ENCODE measurements at regions not wholly inside any gene's neighbourhood (a gene's known extent, or its start where the extent isn't known, plus 50 kb on each side); places are given as distances from the start of the nearest gene placed in this dataset.
"Not testable (repeated sequence)": the region's sequence is repeated elsewhere in the genome, so short reads cannot be mapped to it uniquely, and the experiment has no call there.

DNA sequence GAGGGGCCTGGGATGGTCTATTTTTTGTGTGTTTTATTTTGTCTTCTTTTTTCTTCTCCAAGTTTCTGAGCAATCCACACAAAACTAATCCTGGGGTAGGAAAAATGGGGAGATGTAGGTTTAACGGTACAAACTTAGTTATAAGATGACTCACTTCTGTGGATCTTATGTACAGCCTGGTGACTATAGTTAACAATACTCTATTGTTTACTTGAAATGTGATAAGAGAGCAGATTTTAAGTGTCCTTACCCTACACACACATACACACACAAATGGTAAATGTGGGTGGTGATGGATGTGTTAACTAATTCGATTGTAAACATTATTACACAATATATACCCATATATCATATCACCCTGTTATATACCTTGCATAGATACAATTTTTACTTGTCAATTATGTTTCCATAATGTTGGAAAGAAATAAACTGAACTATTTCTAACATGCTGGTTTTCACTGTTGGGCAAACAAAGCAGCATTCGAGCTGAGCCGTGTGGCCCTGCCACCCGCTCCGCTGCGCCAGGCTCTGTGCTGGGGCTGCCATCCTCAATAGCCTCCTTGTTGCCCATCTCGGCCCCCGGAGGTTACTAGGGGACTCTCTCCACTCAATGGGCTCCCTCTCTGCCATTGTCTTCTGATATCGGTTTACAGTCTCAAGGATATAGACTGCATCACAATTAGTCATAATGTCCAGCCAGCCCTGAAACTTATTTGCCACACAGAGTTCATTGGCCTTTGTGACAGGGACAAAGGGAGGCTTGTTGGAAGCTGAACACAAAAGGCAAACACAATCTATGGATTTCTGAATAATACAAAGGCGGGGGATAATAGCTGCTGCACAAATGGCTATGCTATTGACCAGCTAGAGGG lies 380.3 kb upstream of the MAF start:
- no peak for DNase-seq (ENCODE audit: low spot score)

DNA sequence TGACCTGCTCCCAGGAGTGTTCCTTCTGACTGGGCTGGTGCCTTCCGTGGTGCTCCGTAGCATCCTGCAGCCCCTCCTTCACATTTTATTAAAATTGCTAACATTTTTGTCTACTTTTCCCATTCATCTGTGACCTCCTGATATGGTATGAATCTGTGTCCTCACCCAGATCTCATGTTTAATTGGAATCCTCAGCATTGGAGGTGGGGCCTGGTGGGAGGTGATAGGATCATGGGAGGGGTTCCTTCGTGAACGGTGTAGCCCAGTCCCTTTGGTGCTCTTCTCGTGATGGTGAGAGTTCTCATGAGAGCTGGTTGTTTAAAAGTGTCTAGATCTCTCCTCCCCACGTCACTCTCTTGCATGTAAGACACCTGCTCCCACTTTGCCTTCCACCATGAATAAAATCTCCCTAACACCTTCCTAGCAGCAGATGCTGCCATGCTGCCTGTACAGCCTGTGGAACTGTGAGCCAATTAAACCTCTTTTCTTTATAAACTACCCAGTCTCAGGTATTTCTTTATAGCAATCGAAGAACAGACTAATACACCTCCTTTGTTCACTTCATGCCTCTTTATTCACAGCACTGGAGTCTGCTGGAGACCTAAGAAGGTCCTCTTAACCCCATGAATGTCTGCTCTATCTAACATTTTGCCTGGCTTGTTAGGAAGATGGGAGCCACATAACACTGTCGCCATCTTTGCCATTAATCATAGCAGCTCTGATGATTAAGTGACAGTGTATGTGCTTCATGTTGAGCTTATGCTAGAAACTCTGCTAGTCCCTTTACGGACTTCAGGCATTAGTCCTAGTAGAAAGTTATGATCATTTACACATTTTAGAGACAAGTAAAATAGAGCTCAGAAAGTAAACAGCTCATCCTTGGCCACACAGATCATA lies 377.7 kb upstream of the MAF start:
- no peak for DNase-seq (ENCODE audit: low spot score)

DNA sequence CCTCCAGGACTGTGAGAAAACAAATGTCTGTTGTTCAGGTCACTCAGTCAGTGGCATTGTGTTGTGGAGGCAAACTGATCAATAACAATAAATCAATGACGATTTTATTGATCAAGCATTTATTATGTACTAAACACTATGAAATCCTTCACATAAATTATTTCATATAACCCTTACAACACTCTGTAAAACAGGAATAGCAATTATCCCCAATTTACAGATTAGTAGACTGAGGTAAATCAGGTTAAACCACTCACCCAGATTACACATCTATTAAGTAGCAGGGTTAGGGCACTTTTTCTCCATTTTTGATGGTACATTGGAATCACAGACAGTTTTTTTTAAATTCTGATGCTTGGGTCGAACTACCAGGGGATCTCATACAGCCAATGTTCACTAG lies 372.8 kb upstream of the MAF start:
- no peak for DNase-seq (ENCODE audit: low spot score)

DNA sequence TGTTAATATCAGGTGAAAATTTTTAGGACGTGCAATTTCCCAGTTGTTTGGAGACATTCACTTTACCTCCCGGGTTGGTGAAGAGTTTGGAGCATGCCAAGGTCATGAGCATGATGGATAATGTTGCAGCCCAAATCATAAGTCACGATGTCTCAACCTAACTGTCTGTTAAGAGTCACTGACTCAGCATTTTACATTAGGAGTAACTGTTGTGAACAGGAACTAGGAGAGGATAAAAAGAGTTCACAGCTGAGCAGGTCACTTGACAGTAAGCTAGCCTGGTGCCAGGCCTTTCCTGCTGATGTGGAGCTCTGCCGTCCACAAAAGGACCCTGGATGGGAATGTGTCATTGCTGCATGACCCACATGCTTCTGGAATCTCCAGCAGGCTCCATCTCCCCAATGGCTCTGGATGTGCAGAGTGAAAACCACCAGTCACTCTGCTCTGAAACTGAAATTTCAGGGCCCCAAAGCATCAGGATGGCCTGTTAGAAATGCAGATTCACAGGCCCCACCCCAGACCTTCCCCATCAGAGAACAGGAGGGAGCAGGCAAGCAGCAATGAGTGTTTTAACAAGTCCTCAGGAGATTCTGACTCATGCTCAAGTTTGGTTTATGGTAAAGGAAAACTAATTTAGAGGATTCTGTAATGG lies 371.6 kb upstream of the MAF start:
- DNase-seq (ENCODE audit: low spot score) = no peak

DNA sequence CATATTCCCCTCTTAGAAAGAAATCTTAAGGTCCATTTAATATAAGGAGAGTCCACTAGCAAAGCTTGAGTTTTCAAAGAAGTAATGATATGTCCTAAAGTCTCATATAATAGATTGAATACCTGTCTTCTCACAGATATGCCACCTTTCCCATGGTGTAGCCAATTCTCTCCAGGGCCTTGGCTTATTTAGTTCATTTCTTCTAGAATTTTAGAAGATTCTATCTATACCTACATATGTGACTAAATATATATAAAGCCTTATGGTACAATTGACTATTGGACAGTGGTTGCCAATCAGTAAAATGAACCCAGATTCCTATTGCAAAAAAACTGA lies 370.7 kb upstream of the MAF start:
- no peak for DNase-seq (ENCODE audit: low spot score)

DNA sequence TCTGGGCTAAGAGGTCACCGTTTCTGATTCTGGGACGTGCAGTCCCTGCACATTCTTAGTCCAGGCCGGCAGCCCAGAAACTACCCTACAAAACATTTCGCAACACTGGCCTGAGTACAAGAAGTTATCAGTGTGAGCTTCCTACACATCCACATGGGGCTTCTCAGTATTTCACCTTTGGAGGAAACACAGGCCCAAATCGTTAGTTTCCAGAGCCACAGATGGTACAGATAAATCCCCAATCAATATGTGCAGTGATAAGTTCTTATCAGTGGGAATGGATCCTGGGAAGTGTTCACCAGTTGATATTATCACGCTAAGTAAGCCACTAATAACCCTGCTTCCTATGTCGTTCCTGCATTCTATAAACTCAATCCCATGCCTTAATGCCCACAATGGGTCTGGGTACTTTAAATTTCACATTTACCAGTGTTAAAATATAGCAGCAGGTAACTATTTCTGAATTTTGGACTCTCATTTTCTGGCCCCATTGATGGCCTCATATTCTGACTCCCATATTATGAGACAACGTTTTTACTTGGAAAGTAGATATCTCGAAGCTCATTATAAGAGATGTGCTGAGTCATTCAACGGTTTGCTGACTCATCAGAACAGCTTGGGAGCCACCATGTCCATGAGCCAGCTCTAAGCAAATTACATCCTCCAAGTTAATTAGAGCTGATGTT lies 370.2 kb upstream of the MAF start:
- DNase-seq (ENCODE audit: low spot score) = peak; percentile 32

DNA sequence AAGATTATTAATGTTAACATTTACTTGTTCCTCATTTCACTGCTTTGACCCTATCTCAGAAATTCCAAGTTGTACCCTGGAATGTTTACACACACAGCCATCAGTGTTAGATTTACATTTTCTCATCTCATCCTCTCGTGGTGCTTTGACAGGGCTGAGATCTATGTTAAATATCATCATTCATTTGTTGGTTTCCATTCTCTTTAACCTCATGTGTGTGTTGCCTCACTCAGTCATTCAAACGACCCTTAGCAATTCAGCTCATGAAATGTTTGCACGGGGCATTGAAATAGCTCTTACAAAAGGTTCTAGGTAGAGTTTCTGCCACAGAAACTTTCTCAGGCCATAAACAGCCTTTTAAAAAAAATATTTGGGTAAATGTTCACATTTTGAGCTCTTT lies 369.6 kb upstream of the MAF start:
- DNase-seq (ENCODE audit: low spot score) = no peak

DNA sequence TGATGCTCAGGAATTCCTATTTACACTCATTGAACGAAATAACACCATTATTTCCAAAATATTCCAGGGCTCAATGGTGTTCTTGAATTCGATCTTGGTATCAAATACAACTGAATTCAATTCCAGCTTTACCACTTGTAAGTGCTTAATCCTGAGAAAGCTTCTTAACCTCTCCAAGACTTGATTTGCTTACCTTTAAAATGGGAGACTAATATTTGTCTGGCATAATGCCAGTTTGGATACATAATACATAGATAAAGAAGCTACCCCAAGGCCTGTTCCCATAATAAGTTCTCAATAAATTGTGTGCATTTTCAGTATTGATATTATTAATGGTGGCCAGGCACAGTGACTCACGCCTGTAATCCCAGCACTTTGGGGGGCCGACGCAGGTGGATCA lies 368.9 kb upstream of the MAF start:
- DNase-seq (ENCODE audit: low spot score) = no peak

DNA sequence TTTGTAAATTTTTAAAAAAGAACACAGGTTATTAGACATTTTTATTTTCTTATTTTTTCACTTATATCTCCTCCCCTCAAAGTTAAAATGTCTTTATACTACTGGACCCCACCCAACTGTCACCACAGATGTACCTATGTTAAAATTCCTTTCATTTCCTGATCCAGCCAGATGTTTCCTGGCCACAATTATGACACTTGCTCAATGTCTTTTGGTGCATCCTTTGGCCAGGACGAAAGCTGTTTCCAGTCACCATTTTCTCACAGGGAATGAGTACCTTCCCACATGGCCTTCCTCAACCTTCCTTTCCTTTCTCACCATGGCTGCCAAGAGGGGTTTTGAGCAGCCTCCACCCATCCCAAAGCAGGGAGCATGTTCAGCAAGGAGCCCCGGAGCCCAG lies 365.7 kb upstream of the MAF start:
- no peak for DNase-seq (ENCODE audit: low spot score)

DNA sequence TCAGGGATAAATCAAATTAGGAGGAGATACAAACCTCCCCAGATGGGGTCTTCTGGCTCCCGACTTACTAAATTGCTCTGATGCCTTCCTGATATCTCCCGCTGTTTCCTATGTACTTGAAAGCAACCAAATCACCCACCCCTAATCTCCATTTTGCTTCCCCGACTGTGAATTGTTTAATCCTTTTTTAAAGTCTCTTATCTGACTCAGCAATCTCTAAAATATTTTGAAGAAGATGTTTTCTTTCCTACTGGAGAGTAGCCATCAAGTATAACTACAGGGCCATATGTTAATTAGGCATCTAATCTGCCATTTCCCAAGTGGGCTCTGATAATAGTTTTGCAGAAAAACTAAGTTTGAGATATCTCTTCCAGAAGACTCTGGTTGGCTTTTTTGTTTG lies 365.2 kb upstream of the MAF start:
- no peak for DNase-seq (ENCODE audit: low spot score)

DNA sequence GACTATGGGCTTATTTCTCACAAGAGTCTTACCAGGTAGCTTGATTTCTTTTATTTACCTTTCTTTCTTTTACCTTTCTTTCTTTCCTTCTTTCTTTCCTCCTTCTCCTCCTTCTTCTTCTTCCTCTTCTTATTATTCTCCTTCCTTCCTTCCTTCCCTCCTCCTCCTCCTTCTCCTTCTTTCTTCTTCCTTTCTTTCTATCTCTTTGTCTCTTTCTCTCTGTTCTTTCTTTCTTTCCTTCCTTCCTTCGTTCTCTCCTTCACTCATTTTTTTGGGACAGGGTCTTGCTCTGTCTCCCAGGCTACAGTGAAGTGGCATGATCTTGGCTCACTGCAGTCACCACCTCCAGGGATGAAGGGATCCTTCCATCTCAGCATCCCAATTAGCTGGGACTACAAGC lies 363.6 kb upstream of the MAF start:
- no peak for DNase-seq (ENCODE audit: low spot score)

DNA sequence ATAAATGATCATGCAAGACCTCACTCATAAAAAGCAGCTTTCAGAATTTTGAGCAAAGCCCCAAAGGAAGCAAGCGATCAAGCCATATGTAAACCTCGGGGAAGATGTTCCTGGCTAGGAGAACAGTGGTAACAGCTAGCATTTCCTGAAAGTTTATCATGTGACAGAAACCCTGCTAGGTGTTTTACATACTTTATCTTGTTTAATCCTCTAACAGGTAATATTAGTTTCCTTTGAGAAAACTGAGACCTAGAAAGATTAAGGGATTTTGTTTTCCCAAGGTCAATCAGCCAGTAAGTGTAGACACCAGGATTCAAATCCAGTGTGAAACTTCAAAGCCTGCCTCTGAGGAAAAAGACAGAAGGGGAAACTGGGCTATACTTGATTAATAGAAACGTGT lies 362.4 kb upstream of the MAF start:
- DNase-seq (ENCODE audit: low spot score) = no peak

DNA sequence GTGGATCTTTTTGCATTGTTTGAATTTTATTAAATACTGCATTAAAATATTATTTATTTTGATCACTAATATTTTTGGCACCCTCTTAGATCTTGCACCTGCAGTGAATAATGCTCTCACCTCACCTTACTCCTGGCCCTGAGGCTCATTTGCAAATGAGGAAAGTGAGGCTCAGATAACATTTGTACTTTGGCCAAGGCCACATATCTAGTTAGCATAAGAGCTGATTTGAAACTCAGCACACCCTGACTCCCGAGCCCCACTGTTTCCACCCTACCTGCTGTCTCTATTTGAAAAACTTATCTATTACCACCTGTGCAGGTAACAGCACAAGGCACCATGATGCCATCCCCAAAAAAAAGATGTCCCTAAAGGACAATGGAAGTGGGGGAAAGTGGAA lies 358.7 kb upstream of the MAF start:
- no peak for DNase-seq (ENCODE audit: low spot score)

DNA sequence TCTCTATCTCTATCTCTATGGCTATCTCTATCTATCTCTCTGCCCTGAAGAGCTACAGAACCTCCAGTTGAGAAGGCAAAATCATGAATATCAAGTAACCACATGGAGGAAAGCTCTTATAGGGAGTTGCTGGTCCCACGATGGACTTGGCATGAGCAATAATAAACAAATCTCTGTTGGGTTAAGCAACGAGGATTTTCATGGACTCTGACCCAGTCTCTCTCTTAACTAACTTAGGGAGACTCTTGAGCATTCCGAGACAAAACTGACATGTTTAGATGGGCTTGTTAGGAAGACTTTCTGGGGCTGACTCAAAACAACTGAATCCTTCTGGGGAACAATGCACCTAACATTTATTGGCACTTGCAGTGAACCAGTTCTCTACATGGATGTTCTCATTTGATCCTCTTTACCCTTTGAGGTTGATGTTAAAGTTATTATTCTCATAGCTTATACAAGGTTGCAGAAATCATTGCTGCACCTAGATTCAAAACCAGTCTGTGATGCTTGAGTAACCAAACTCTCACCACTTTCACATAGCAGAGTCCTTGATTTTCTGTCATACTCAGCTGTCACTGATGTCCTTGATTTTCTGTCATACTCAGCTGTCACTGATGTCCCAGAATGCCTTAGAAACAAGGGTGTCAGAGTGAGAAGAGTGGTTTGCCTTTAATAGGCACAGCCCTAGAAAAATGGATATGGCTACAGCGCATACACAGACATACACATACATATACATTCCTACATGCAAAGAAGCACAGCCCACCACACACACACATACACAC lies 354.6 kb upstream of the MAF start:
- DNase-seq (ENCODE audit: low spot score) = no peak

DNA sequence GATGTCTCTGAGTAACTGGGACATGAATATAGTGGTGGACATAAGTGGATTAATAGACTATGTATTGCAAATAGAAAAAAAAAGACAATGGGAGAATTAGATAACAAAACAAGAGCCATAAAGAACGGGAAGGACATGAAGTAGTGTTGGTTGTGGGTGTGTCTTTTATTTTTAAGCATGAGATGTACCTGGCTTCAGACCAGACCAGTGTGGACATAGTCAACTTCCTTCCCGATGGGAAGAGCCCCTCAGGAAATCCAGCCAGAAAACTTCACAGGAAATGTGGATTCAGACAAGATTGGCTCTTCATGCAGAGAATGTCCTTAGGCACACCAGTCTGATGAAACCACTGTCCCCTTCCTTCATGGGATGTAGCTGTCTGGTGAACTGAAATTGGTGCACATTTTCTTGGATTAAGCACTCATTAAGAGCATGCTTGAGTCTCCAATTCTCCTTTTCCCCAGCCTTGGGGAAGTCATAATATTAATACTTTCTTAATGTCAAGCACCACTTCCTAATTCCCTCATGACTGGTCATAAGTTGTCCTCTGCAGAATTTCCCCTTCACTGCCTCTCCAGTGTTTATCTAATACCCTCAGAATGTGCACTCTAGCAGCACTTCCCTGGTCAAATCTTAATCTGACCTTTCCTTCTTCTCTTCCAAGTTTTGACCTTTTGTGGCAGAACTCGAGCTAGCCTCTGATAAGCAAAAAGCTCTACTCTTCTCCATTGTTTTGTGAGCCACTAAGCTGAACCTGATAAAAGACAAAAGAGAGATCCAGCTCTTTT lies 350.6 kb upstream of the MAF start:
- DNase-seq (ENCODE audit: low spot score) = no peak

DNA sequence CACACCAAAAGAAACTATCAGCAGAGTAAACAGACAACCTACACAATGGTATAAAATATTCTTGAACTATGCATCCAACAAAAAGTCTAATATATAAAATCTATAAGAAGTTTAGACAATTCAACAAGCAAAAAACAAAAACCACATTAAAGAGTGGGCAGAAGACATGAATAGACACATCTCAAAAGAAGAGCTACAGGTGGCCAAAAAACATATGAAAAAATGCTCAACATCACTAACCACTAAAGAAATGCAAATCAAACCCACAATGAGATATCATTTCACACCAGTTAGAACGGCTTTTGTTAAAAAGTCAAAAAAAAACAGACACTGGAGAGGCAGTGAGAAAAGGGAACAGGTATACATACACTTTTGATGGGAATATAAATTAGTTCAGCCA lies 348.9 kb upstream of the MAF start:
- DNase-seq (ENCODE audit: low spot score) = no peak

DNA sequence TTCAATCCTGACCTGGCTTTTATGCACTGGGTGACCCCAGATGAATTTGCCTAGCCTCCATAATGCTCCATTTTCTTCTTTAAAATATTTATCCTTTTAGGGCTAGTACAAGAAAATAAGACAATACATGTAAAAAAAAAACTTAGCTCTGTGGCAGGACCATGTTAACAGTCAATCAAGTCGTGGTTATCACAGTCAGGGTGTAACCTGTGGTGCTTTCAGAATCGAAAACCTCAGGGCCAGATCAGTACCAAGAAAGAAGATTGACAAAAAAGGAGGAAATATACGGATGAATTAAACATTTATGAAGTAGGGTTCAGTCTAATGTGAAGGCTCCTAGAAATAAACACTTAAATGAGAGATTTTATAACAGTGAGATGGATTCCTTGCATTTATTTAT lies 347.2 kb upstream of the MAF start:
- no peak for DNase-seq (ENCODE audit: low spot score)

DNA sequence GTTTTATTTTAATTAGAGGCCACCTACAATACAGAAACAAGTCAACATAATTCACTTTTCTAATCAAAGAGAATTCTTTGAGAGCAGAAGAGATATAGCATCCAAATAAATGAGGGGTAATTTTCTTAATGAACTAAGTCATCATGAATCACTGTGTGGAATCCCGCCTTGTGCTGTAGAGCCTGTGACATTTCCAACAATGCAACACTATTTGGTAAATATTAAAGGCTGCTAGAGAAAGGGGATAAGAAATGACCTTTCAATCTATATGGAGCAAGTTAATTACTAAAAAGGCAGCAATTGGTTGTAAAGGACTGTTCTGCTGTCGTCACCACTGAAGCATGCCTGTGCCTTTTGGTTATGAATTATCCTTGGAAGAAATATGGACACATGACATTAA lies 345.7 kb upstream of the MAF start:
- DNase-seq (ENCODE audit: low spot score) = no peak

DNA sequence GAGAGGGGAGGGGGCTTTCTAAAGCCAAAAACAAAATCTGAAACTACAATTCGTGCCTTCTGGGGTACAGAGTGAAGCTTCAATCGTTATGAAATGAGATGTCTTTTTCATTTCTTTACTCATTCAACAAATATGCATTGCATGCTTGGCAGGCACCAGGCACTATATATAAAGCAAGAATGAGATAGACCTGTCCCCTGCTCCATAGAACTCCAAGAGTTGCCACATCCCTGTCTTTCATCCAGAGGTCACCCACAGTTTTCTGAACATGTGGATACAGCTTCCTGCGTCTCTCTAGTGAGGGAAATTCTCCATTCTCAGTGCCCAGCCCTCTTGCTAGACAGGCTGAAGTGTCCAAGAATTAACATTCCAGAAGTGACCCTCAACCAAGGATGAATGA lies 343.2 kb upstream of the MAF start:
- no peak for DNase-seq (ENCODE audit: low spot score)

DNA sequence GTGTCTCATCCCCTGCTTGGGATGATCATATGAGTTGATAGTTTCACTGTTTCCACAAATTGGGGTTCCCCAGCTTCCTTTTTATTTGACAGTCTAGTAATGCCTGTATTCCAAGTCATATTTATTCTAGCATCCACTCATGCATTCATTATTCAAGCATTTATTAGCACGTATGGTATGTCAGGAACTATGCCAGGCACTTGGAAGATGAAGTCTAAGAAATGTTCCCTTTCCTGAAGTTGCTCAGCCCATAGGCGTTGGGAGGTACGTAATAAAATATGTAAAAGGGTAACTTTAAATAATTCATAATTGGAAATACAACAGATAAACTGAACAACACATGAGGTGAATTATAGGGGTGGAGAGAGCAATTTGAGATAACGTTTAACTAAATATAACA lies 338.0 kb upstream of the MAF start:
- DNase-seq (ENCODE audit: low spot score) = no peak

DNA sequence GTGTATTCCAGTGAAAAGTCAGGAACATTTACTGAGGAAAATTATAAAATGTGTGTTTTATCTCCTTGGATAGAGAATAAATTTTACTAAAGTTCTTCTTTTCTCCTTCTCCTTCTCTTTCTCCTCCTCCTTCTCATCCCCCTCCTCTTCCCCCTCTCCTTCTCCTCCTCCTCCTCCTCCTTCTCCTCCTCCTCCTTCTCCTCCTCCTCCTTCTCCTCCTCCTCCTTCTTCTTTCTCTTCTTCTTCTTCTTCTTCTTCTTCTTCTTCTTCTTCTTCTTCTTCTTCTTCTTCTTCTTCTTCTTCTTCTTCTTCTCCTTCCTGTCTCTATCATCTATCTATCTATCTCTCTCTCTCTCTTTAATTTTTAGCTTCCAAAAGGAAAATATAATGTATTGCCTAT lies 337.1 kb upstream of the MAF start:
- DNase-seq (ENCODE audit: low spot score) = not testable (repeated sequence)
